Neural crest cell (in vitro differentiated cells): ENCODE measurements at regions not wholly inside any gene's neighbourhood (a gene's known extent, or its start where the extent isn't known, plus 50 kb on each side); places are given as distances from the start of the nearest gene placed in this dataset.
"Not testable (repeated sequence)": the region's sequence is repeated elsewhere in the genome, so short reads cannot be mapped to it uniquely, and the experiment has no call there.

Experiments
- DNase-seq: peaks from one replicate; pipeline ENCODE4 v3.0.0; 2021; ENCODE audit warnings: low read depth, mixed read lengths, low spot score
- H3K27ac Mint-ChIP-seq: one replicate; pipeline ENCODE4 v1.8.0; 2021; ENCODE audit warnings: mild to moderate bottlenecking, mixed read lengths; ENCODE audit not compliant: unreplicated experiment
- H3K27me3 Mint-ChIP-seq: 2 replicates; pipeline ENCODE4 v1.8.0; 2021; ENCODE audit warnings: low read depth, mild to moderate bottlenecking, mixed read lengths
- H3K36me3 Mint-ChIP-seq: 2 replicates; pipeline ENCODE4 v1.8.0; 2021; ENCODE audit warnings: low read depth, mild to moderate bottlenecking, mixed read lengths
- H3K4me1 Mint-ChIP-seq: 2 replicates; pipeline ENCODE4 v1.8.0; 2021; ENCODE audit warnings: mixed read lengths
- H3K4me3 Mint-ChIP-seq: one replicate; pipeline ENCODE4 v1.8.0; 2021; ENCODE audit warnings: mild to moderate bottlenecking, mixed read lengths
- H3K9me3 Mint-ChIP-seq: 2 replicates; pipeline ENCODE4 v1.8.0; 2021; ENCODE audit warnings: mixed read lengths
- TF ChIP-seq, protein P1 (sequence below): fragments of 200-600 bp; sonication (generic); conservative IDR thresholded peaks from 2 replicates; pipeline ENCODE4 v1.5.0; 2021; ENCODE audit warnings: antibody characterized with exemption, mild to moderate bottlenecking

- TF ChIP-seq, protein P1, sequence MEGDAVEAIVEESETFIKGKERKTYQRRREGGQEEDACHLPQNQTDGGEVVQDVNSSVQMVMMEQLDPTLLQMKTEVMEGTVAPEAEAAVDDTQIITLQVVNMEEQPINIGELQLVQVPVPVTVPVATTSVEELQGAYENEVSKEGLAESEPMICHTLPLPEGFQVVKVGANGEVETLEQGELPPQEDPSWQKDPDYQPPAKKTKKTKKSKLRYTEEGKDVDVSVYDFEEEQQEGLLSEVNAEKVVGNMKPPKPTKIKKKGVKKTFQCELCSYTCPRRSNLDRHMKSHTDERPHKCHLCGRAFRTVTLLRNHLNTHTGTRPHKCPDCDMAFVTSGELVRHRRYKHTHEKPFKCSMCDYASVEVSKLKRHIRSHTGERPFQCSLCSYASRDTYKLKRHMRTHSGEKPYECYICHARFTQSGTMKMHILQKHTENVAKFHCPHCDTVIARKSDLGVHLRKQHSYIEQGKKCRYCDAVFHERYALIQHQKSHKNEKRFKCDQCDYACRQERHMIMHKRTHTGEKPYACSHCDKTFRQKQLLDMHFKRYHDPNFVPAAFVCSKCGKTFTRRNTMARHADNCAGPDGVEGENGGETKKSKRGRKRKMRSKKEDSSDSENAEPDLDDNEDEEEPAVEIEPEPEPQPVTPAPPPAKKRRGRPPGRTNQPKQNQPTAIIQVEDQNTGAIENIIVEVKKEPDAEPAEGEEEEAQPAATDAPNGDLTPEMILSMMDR, result no peak
- Mint-ChIP-seq H3K4me1 (peaks cover 26% of the 10 kb centered on the region), H3K27me3 (peaks cover 19% of the 10 kb centered on the region), H3K4me3 (no peak overlapping the region), H3K27ac (peak overlapping the region; percentile 76), H3K9me3 (no peaks in the 10 kb centered on the region), H3K36me3 (no peaks in the 10 kb centered on the region)
- peak; percentile 29 for DNase-seq
Observed at GRCh38 chr6:125584468-125584939, 164.9 kb upstream of the HEY2 start.

DNA sequence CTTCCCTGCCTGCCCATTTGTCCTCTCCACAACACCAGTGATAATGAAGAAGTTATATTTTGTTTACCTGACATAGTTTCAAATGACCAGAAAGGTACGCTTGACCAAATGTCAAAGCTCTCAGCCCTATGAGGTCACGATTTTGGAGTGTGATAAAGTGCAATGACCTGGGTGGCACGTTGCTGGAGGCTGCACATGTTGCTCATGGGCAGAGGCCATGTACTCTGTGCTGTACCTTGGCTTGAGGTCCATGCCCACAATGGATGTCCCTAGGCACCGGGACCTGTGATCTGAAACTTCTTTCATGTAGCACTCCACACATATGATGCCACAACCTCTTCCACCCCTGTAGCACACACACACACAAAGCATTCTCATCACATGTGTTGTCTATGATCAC, 164.0 kb upstream of the HEY2 start:
- no peak overlapping the region for H3K4me3 Mint-ChIP-seq
- H3K4me1 Mint-ChIP-seq, result peaks cover 26% of the 10 kb centered on the region
- H3K27me3 Mint-ChIP-seq, result peaks cover 19% of the 10 kb centered on the region
- no peaks in the 10 kb centered on the region for H3K36me3 Mint-ChIP-seq
- DNase-seq, result no peak
- H3K9me3 Mint-ChIP-seq, result no peaks in the 10 kb centered on the region
- TF ChIP-seq, protein P1, result no peak
- no peak overlapping the region for H3K27ac Mint-ChIP-seq

DNA sequence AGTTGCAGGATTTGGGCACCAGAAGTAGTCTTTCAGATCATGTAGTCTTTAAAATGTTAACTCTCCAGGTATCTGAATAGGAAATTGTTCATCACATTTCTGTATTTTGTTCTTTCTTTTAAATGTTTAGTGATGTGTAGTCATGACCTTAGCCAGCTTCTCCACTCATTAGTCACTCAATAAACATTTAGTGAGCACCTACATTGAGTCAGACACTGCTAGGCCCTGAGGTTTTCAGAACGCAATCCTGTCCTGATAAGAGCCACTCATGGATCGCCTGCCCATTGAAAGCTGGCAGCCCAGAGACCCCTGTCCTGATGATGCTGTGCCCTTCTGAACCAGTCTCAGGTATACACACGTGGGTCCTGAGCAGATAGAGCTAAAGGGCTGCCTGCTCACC, 163.4 kb upstream of the HEY2 start:
- peaks cover 26% of the 10 kb centered on the region for H3K4me1 Mint-ChIP-seq
- TF ChIP-seq, protein P1, result no peak
- no peak overlapping the region for H3K4me3 Mint-ChIP-seq
- no peak overlapping the region for H3K27ac Mint-ChIP-seq
- no peak for DNase-seq
- H3K36me3 Mint-ChIP-seq, result no peaks in the 10 kb centered on the region
- H3K27me3 Mint-ChIP-seq, result peaks cover 16% of the 10 kb centered on the region
- H3K9me3 Mint-ChIP-seq, result no peaks in the 10 kb centered on the region

- TF ChIP-seq, protein P1, result no peak
- Mint-ChIP-seq H3K27ac (no peak overlapping the region), H3K4me1 (peaks cover 26% of the 10 kb centered on the region)
Observed at GRCh38 chr6:125586605-125587004, 162.8 kb upstream of the HEY2 start.

DNA sequence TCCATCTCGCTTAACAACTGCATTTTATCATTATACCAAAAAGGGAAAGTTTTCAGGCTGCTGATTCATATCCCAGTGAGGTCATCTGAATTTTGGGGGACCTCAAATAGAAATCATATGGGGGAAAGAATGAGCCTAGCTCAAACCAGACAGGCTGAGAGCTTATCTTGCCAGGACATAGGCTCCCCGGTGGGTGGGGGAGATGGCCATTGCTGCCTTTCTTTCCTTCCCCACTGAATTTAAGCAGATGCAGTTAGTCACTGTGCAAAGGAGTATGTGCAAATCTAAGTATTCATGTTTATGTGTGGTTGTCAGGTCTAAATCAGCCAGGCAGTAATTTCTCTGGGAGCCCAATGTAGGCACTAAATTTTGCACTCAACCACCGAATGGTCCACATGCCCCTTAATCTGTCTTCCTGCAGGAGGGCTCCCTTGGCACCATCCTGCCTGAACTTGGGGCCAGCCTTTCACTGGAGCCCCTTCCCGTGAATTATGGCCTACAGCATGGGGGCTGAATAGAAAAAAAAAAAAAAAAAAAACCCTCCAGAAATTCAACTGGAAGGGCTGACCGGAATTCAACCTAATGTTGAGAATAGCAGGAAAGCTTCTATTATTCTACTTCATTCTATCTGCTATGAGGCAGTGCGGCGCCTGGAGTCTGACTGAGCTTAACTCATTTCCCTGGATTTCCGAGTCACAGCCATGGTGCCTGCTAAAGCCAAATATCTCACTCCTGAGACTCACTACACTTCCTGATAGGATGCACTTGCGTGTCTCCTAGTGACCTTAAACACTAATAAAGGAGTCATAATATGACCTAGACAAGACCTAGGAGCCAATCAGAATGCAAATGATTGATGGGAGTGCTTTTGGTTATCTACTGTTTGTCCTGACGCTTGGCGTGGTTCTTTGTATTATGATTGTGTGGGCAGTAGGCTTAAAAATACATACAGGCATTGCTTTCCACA, 161.5 kb upstream of the HEY2 start:
- DNase-seq, result no peak
- Mint-ChIP-seq H3K27me3 (peaks cover 14% of the 10 kb centered on the region), H3K9me3 (no peaks in the 10 kb centered on the region), H3K27ac (no peak overlapping the region), H3K4me3 (no peak overlapping the region), H3K36me3 (no peaks in the 10 kb centered on the region), H3K4me1 (peaks cover 26% of the 10 kb centered on the region)
- TF ChIP-seq, protein P1, result no peak

More at GRCh38 chr6:125586605-125587004, 162.8 kb upstream of the HEY2 start:
- Mint-ChIP-seq H3K27me3 (peaks cover 16% of the 10 kb centered on the region), H3K36me3 (no peaks in the 10 kb centered on the region), H3K9me3 (no peaks in the 10 kb centered on the region), H3K4me3 (no peak overlapping the region)
- DNase-seq, result no peak

DNA sequence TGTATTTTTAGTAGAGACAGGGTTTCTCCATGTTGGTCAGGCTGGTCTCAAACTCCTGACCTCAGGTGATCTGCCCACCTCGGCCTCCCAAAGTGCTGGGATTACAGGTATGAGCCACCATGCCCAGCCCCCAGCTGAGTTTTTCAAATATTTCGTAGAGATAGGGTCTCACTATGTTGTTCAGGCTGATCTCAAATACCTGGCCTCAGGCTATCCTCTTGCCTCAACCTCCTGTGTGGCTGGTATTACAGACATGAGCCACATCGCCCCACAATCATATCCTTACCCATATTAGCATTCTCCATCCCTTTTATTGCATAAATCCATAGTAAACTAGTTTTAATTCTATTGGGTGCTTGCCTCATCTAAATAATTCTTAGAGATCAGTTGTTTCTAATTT, 157.6 kb upstream of the HEY2 start:
- not testable (repeated sequence) for H3K9me3 Mint-ChIP-seq

More for the DNA sequence above, 157.6 kb upstream of the HEY2 start:
- H3K36me3 Mint-ChIP-seq, H3K4me3 Mint-ChIP-seq, DNase-seq, H3K27ac Mint-ChIP-seq: not testable (repeated sequence)
- H3K4me1 Mint-ChIP-seq, result peaks cover 11% of the 10 kb centered on the region
- peaks cover 11% of the 10 kb centered on the region for H3K27me3 Mint-ChIP-seq
